OCI-LY1 (cell line): ENCODE measurements at regions not wholly inside any gene's neighbourhood (a gene's known extent, or its start where the extent isn't known, plus 50 kb on each side); places are given as distances from the start of the nearest gene placed in this dataset.

Source experiments
- H2AFZ ChIP-seq: fragments of 200-600 bp; sonication (generic), shearing (Covaris generic); 2 replicates; pipeline ENCODE4 v1.6.0; 2014; ENCODE audit warnings: antibody characterized with exemption, mild to moderate bottlenecking, low read length
- H3F3A ChIP-seq: fragments of 200-600 bp; sonication (generic), shearing (Covaris generic); 2 replicates; pipeline ENCODE4 v1.6.0; 2014; ENCODE audit warnings: mild to moderate bottlenecking, antibody characterized with exemption, low read length, moderate library complexity; ENCODE audit not compliant: insufficient read depth
- H3K27ac ChIP-seq: fragments of 200-600 bp; sonication (generic); 2 replicates; pipeline ENCODE4 v1.5.1; 2014; ENCODE audit warnings: low read length, mixed run types, mild to moderate bottlenecking, low read depth; ENCODE audit not compliant: poor library complexity, severe bottlenecking
- H3K27me3 ChIP-seq: fragments of 200-600 bp; sonication (generic); 2 replicates; pipeline ENCODE4 v1.6.0; 2014; ENCODE audit warnings: antibody characterized with exemption, mild to moderate bottlenecking, low read length, moderate library complexity; ENCODE audit not compliant: insufficient read depth
- H3K36me3 ChIP-seq: fragments of 200-600 bp; sonication (generic); 2 replicates; pipeline ENCODE4 v1.6.1; 2014; ENCODE audit warnings: mild to moderate bottlenecking, antibody characterized with exemption, low read length, moderate library complexity, mixed read lengths; ENCODE audit not compliant: insufficient read depth
- H3K4me1 ChIP-seq: fragments of 200-600 bp; sonication (generic); 2 replicates; pipeline ENCODE4 v1.5.1; 2014; ENCODE audit warnings: mild to moderate bottlenecking, low read length, moderate library complexity; ENCODE audit not compliant: insufficient read depth, severe bottlenecking
- H3K4me2 ChIP-seq: fragments of 200-600 bp; sonication (generic), shearing (Covaris generic); 2 replicates; pipeline ENCODE4 v1.6.1; 2014; ENCODE audit warnings: low read length
- H3K4me3 ChIP-seq: fragments of 200-600 bp; sonication (generic); 2 replicates; pipeline ENCODE4 v1.5.1; 2014; ENCODE audit warnings: low read length, low read depth, mild to moderate bottlenecking, mixed read lengths; ENCODE audit not compliant: poor library complexity, severe bottlenecking
- H3K79me2 ChIP-seq: fragments of 200-600 bp; shearing (Covaris generic); 2 replicates; pipeline ENCODE4 v1.6.1; 2016; ENCODE audit warnings: mixed run types, low read length, mixed read lengths; ENCODE audit not compliant: insufficient read depth
- H3K9ac ChIP-seq: fragments of 200-600 bp; sonication (generic), shearing (Covaris generic); 2 replicates; pipeline ENCODE4 v1.6.1; 2014; ENCODE audit warnings: mild to moderate bottlenecking, low read length, mixed read lengths
- H3K9me2 ChIP-seq: fragments of 200-600 bp; sonication (generic), shearing (Covaris generic); 2 replicates; pipeline ENCODE4 v1.6.1; 2014; ENCODE audit warnings: low read depth, mild to moderate bottlenecking, low read length, mixed read lengths
- H3K9me3 ChIP-seq: fragments of 200-600 bp; shearing (Covaris generic); 2 replicates; pipeline ENCODE4 v1.6.1; 2014; ENCODE audit warnings: low read length, mixed read lengths
- H4K20me1 ChIP-seq: fragments of 200-600 bp; sonication (generic), shearing (Covaris generic); 2 replicates; pipeline ENCODE4 v1.6.0; 2016; ENCODE audit warnings: mild to moderate bottlenecking, low read length; ENCODE audit not compliant: insufficient read depth
- CTCF ChIP-seq: fragments of 200-600 bp; sonication (generic), shearing (Covaris generic); IDR thresholded peaks from 2 replicates; pipeline ENCODE4 v1.5.1; 2017; ENCODE audit warnings: mild to moderate bottlenecking, antibody characterized with exemption, low read length, moderate library complexity, mixed read lengths
- EZH2 ChIP-seq: fragments of 200-600 bp; sonication (generic), shearing (Covaris generic); IDR thresholded peaks from 2 replicates; pipeline ENCODE4 v1.8.0; 2017; ENCODE audit warnings: borderline replicate concordance, mixed run types, mild to moderate bottlenecking, antibody characterized with exemption, low read length, moderate library complexity, mixed read lengths

GRCh38 chr6:43912598-43913371, 142.8 kb downstream of the VEGFA start:
- Histone ChIP-seq H3F3A (no peaks in the 10 kb centered on the region), H3K36me3 (no peaks in the 10 kb centered on the region), H4K20me1 (no peaks in the 10 kb centered on the region), H3K4me3 (no peak overlapping the region), H3K4me1 (no peaks in the 10 kb centered on the region), H3K9ac (no peak overlapping the region), H3K9me3 (no peaks in the 10 kb centered on the region), H3K79me2 (no peaks in the 10 kb centered on the region), H3K27ac (no peak overlapping the region), H2AFZ (no peak overlapping the region), H3K4me2 (no peak overlapping the region), H3K27me3 (peaks cover 7% of the 10 kb centered on the region; the same call in 1 of the 2 replicates), H3K9me2 (no peaks in the 10 kb centered on the region)
- TF ChIP-seq EZH2 = no peak
- TF ChIP-seq CTCF = no peak

- no peak overlapping the region for H3K27ac ChIP-seq
- H3F3A ChIP-seq = no peaks in the 10 kb centered on the region
- H3K36me3 ChIP-seq = no peaks in the 10 kb centered on the region
- no peaks in the 10 kb centered on the region for H3K9me2 ChIP-seq
- H3K4me2 ChIP-seq = no peak overlapping the region
- H2AFZ ChIP-seq = no peak overlapping the region
- TF ChIP-seq EZH2 = no peak
- TF ChIP-seq CTCF = no peak
- H3K4me3 ChIP-seq = no peak overlapping the region
- H3K9me3 ChIP-seq = no peaks in the 10 kb centered on the region
- H3K9ac ChIP-seq = no peak overlapping the region
- no peaks in the 10 kb centered on the region for H3K79me2 ChIP-seq
- H4K20me1 ChIP-seq = no peaks in the 10 kb centered on the region
- H3K4me1 ChIP-seq = no peaks in the 10 kb centered on the region
- H3K27me3 ChIP-seq = peaks cover 10% of the 10 kb centered on the region; the same call in 1 of the 2 replicates
Measured at GRCh38 chr6:43912116-43912577, 142.1 kb downstream of the VEGFA start.

- no peaks in the 10 kb centered on the region for H3K4me1 ChIP-seq
- no peaks in the 10 kb centered on the region for H3K9me2 ChIP-seq
- H4K20me1 ChIP-seq = no peaks in the 10 kb centered on the region
- TF ChIP-seq EZH2 (no peak), CTCF (no peak)
- no peaks in the 10 kb centered on the region for H3F3A ChIP-seq
- H3K4me2 ChIP-seq = no peak overlapping the region
- no peaks in the 10 kb centered on the region for H3K36me3 ChIP-seq
- H3K9ac ChIP-seq = no peak overlapping the region
- peaks cover 10% of the 10 kb centered on the region; the same call in 1 of the 2 replicates for H3K27me3 ChIP-seq
- H3K27ac ChIP-seq = no peak overlapping the region
- no peak overlapping the region for H2AFZ ChIP-seq
- H3K79me2 ChIP-seq = no peaks in the 10 kb centered on the region
- H3K9me3 ChIP-seq = no peaks in the 10 kb centered on the region
- H3K4me3 ChIP-seq = no peak overlapping the region
Measured at GRCh38 chr6:43911354-43912115, 141.5 kb downstream of the VEGFA start.
